K562 (cell line): ENCODE measurements at regions not wholly inside any gene's neighbourhood (a gene's known extent, or its start where the extent isn't known, plus 50 kb on each side); places are given as distances from the start of the nearest gene placed in this dataset.

Source experiments
- EGR1 ChIP-seq: fragments of 450-650 bp; conservative IDR thresholded peaks from 2 replicates; pipeline ENCODE4 v1.6.1; 2017; ENCODE audit warnings: mild to moderate bottlenecking
- POLR2AphosphoS5 ChIP-seq: IDR thresholded peaks from 2 replicates; pipeline ENCODE4 v1.6.1; 2011; ENCODE audit warnings: mild to moderate bottlenecking, low read depth, low read length, moderate library complexity; ENCODE audit not compliant: control insufficient read depth, insufficient read depth
- SMC3 ChIP-seq: conservative IDR thresholded peaks from 2 replicates; pipeline ENCODE4 v1.6.1; 2011; ENCODE audit warnings: low read depth, low read length, improper control_type of control experiment; ENCODE audit not compliant: insufficient read depth
- WHSC1 ChIP-seq: IDR thresholded peaks from one replicate; pipeline ENCODE4 v1.6.1; 2012; ENCODE audit warnings: low read length, control low read depth, inconsistent platforms

GRCh38 chr12:125373375-125373774, 308.1 kb downstream of the AACS start:
- TF ChIP-seq WHSC1 (no peak), EGR1 (no peak), SMC3 (no peak), POLR2AphosphoS5 (no peak)
